ENCODE measurements at regions not wholly inside any gene's neighbourhood (a gene's known extent, or its start where the extent isn't known, plus 50 kb on each side); places are given as distances from the start of the nearest gene placed in this dataset.

DNA sequence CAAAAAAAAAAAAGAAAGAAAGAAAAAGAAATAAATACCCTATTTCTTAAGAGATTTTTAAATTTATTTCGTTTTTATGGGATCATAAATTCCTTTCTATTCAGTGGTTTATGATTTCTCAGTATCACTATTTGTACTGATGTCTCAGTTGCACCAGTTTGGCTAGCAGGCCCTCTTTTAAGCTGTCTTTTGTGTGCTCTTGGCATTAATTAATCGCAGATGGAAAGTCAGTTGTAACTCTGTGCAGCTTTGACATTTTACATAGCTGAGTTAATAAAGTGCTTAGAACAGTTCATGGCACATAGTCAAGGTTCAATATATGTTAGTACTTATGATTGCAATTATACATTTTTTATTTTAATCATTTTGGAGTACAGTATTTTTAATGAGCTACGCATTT lies 123.7 kb upstream of the NUDT6 start:
- Histone ChIP-seq H3K4me2 (no peak overlapping the region), H3K9me2 (0 out of 2 replicates have a peak, but pooled peaks cover 3% of the 10 kb centered on the region), H3K4me3 (ENCODE audit: low read depth in 2 of 2, low read length in 1 of 2) (no peak overlapping the region), H3K36me3 (replicated peaks in 1 of 2; ENCODE audit: control insufficient read depth in 1 of 2, insufficient read depth in 2 of 2, low read length in 1 of 2) (peaks cover 0 to 71% of the 10 kb centered on the region in 2 experiments), H3K9me3 (peaks cover 34% of the 10 kb centered on the region), H4K20me1 (ENCODE audit: insufficient read depth) (no peaks in the 10 kb centered on the region), H2AFZ (ENCODE audit: low read depth) (no peak overlapping the region), H3K79me2 (ENCODE audit: insufficient read depth) (peaks cover 48% of the 10 kb centered on the region), H3K27ac (ENCODE audit: low read depth in 2 of 2, low read length in 1 of 2) (no peak overlapping the region), H3K4me1 (ENCODE audit: control insufficient read depth in 1 of 2, insufficient read depth in 2 of 2, low read depth in 1 of 2, low read length in 1 of 2) (no peaks in the 10 kb centered on the region), H3K27me3 (ENCODE audit: insufficient read depth) (no peaks in the 10 kb centered on the region), H3K9ac (no peak overlapping the region), H3F3A (replicated peaks; ENCODE audit: insufficient read depth) (peaks cover 10% of the 10 kb centered on the region)
- ChIA-PET CTCF (no interaction called here), POLR2A (no interaction called here)
- 84% methylated on average over 3 of the region's 3 CpGs for WGBS (ENCODE audit: low lambda C conversion rate)
- TF ChIP-seq EZH2phosphoT487 (IDR thresholded peaks at IDR 0.05; ENCODE audit: borderline replicate concordance, low read depth) (no peak), RXRA (IDR thresholded peaks at IDR 0.05; ENCODE audit: borderline replicate concordance, low read depth) (no peak), RAD21 (IDR thresholded peaks at IDR 0.05; ENCODE audit: low read length) (no peak), EP300 (IDR thresholded peaks at IDR 0.05; ENCODE audit: borderline replicate concordance in 1 of 2, low read depth in 1 of 2, low read length in 1 of 2) (no peak), ELF1 (IDR thresholded peaks at IDR 0.05) (no peak), YY1 (IDR thresholded peaks at IDR 0.05; ENCODE audit: low read depth) (no peak), MEF2A (IDR thresholded peaks at IDR 0.05; ENCODE audit: borderline replicate concordance, low read depth) (no peak)
- TF ChIP-seq, protein P1, sequence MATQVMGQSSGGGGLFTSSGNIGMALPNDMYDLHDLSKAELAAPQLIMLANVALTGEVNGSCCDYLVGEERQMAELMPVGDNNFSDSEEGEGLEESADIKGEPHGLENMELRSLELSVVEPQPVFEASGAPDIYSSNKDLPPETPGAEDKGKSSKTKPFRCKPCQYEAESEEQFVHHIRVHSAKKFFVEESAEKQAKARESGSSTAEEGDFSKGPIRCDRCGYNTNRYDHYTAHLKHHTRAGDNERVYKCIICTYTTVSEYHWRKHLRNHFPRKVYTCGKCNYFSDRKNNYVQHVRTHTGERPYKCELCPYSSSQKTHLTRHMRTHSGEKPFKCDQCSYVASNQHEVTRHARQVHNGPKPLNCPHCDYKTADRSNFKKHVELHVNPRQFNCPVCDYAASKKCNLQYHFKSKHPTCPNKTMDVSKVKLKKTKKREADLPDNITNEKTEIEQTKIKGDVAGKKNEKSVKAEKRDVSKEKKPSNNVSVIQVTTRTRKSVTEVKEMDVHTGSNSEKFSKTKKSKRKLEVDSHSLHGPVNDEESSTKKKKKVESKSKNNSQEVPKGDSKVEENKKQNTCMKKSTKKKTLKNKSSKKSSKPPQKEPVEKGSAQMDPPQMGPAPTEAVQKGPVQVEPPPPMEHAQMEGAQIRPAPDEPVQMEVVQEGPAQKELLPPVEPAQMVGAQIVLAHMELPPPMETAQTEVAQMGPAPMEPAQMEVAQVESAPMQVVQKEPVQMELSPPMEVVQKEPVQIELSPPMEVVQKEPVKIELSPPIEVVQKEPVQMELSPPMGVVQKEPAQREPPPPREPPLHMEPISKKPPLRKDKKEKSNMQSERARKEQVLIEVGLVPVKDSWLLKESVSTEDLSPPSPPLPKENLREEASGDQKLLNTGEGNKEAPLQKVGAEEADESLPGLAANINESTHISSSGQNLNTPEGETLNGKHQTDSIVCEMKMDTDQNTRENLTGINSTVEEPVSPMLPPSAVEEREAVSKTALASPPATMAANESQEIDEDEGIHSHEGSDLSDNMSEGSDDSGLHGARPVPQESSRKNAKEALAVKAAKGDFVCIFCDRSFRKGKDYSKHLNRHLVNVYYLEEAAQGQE (IDR thresholded peaks at IDR 0.05; ENCODE audit: low read depth, low read length): no peak
- TF ChIP-seq, protein P2, sequence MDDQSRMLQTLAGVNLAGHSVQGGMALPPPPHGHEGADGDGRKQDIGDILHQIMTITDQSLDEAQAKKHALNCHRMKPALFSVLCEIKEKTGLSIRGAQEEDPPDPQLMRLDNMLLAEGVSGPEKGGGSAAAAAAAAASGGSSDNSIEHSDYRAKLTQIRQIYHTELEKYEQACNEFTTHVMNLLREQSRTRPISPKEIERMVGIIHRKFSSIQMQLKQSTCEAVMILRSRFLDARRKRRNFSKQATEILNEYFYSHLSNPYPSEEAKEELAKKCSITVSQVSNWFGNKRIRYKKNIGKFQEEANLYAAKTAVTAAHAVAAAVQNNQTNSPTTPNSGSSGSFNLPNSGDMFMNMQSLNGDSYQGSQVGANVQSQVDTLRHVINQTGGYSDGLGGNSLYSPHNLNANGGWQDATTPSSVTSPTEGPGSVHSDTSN (IDR thresholded peaks at IDR 0.05): no peak
- DNase-seq: no peak

DNA sequence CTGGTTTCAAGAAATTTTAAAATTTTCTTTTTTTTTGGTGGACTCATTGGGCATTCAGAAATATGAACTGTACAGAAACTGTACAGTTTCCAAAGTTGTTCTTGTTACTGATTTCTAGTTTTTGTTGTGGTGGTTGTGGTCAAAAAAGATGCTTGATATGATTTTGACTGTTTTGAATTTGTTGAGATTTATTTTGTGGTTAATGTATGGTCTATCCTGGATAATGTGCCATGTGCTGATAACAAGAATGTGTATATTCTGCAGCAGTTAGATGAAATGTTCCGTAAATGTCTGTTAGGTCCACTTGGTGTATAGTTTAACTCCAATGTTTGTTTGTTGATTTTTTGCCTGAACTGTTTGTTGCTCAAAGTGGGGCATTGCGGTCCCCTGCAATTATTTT lies 127.6 kb upstream of the NUDT6 start:
- H2AFZ ChIP-seq (ENCODE audit: low read depth): no peak overlapping the region
- no peaks in the 10 kb centered on the region for H3K4me1 ChIP-seq (ENCODE audit: control insufficient read depth in 1 of 2, insufficient read depth in 2 of 2, low read depth in 1 of 2, low read length in 1 of 2)
- ChIA-PET POLR2A (no interaction called here), CTCF (no interaction called here)
- WGBS (ENCODE audit: low lambda C conversion rate): 93% methylated on average over 2 of the region's 2 CpGs
- peaks cover 0 to 46% of the 10 kb centered on the region in 2 experiments for H3K36me3 ChIP-seq (replicated peaks in 1 of 2; ENCODE audit: control insufficient read depth in 1 of 2, insufficient read depth in 2 of 2, low read length in 1 of 2)
- peaks cover 64% of the 10 kb centered on the region for H3K79me2 ChIP-seq (ENCODE audit: insufficient read depth)
- H3F3A ChIP-seq (replicated peaks; ENCODE audit: insufficient read depth): peaks cover 4% of the 10 kb centered on the region
- no peak overlapping the region for H3K9ac ChIP-seq
- DNase-seq: no peak
- H3K9me2 ChIP-seq: 0 out of 2 replicates have a peak, but pooled peaks cover 3% of the 10 kb centered on the region
- no peaks in the 10 kb centered on the region for H4K20me1 ChIP-seq (ENCODE audit: insufficient read depth)
- no peak overlapping the region for H3K4me3 ChIP-seq (ENCODE audit: low read depth in 2 of 2, low read length in 1 of 2)
- no peak for TF ChIP-seq SIN3A (IDR thresholded peaks at IDR 0.05; ENCODE audit: borderline replicate concordance, low read depth, low read length)
- TF ChIP-seq CHD2 (IDR thresholded peaks at IDR 0.05; ENCODE audit: low read length, partially characterized antibody): no peak
- TF ChIP-seq FOXM1 (IDR thresholded peaks at IDR 0.05; ENCODE audit: low read depth): no peak
- TF ChIP-seq, protein P1 (IDR thresholded peaks at IDR 0.05; ENCODE audit: low read depth, low read length): no peak
- no peak for TF ChIP-seq RFX5 (IDR thresholded peaks at IDR 0.05; ENCODE audit: low read length)
- TF ChIP-seq, protein P2 (IDR thresholded peaks at IDR 0.05): no peak
- peaks cover 33% of the 10 kb centered on the region for H3K9me3 ChIP-seq
- no peak overlapping the region for H3K4me2 ChIP-seq
- no peak overlapping the region for H3K27ac ChIP-seq (ENCODE audit: low read depth in 2 of 2, low read length in 1 of 2)
- H3K27me3 ChIP-seq (ENCODE audit: insufficient read depth): no peaks in the 10 kb centered on the region

Measured in SK-N-SH (cell line).